Neural cell (in vitro differentiated cells): ENCODE measurements at regions not wholly inside any gene's neighbourhood (a gene's known extent, or its start where the extent isn't known, plus 50 kb on each side); places are given as distances from the start of the nearest gene placed in this dataset.

Experiments used
- H2AFZ ChIP-seq: fragments of 200-600, 300-800 bp; sonication (generic), shearing (Covaris generic); 2 replicates; pipeline ENCODE4 v1.6.0; 2014; ENCODE audit warnings: low read depth, mild to moderate bottlenecking, antibody characterized with exemption, low read length, moderate library complexity
- H3F3A ChIP-seq: fragments of 200-600 bp; shearing (Covaris generic); 2 replicates; pipeline ENCODE4 v1.6.1; 2016; ENCODE audit warnings: mild to moderate bottlenecking, moderate library complexity, mixed read lengths, antibody characterized with exemption, low read length; ENCODE audit not compliant: insufficient read depth, poor library complexity, severe bottlenecking
- H3K27ac ChIP-seq: fragments of 200-600, 300-800 bp; sonication (generic), shearing (Covaris generic); 2 replicates; pipeline ENCODE4 v1.5.1; 2014; ENCODE audit warnings: mild to moderate bottlenecking, low read length, moderate library complexity
- H3K27me3 ChIP-seq: fragments of 300-800, 200-600 bp; sonication (generic), shearing (Covaris generic); 2 replicates; pipeline ENCODE4 v1.6.0; 2014; ENCODE audit warnings: mild to moderate bottlenecking, low read depth, low read length, moderate library complexity; ENCODE audit not compliant: insufficient read depth
- H3K36me3 ChIP-seq: fragments of 300-800, 200-600 bp; sonication (generic), shearing (Covaris generic); 2 replicates; pipeline ENCODE4 v1.5.1; 2014; ENCODE audit warnings: mild to moderate bottlenecking, antibody characterized with exemption, low read length, moderate library complexity; ENCODE audit not compliant: insufficient read depth
- H3K4me2 ChIP-seq: fragments of 300-800, 200-600 bp; sonication (generic), shearing (Covaris generic); 2 replicates; pipeline ENCODE4 v1.6.0; 2014; ENCODE audit warnings: mild to moderate bottlenecking, low read length
- H3K4me3 ChIP-seq: fragments of 300-800, 200-600 bp; sonication (generic), shearing (Covaris generic); 2 replicates; pipeline ENCODE4 v1.5.1; 2014; ENCODE audit warnings: mild to moderate bottlenecking, low read length, moderate library complexity
- H3K79me2 ChIP-seq: fragments of 200-600 bp; shearing (Covaris generic); replicated peaks from 2 replicates; pipeline ENCODE4 v1.6.0; 2014; ENCODE audit warnings: mild to moderate bottlenecking, low read length, moderate library complexity; ENCODE audit not compliant: insufficient read depth
- H3K9ac ChIP-seq: fragments of 300-800, 200-600 bp; sonication (generic), shearing (Covaris generic); 2 replicates; pipeline ENCODE4 v1.6.1; 2016; ENCODE audit warnings: mild to moderate bottlenecking, low read length, mixed read lengths
- H3K9me2 ChIP-seq: fragments of 200-600 bp; shearing (Covaris generic); 2 replicates; pipeline ENCODE4 v1.6.1; 2016; ENCODE audit warnings: mild to moderate bottlenecking, low read length, mixed read lengths; ENCODE audit not compliant: insufficient read depth
- H3K9me3 ChIP-seq: fragments of 200-600, 300-800 bp; sonication (generic), shearing (Covaris generic); 2 replicates; pipeline ENCODE4 v1.6.1; 2016; ENCODE audit warnings: mild to moderate bottlenecking, mixed run types, low read length, moderate library complexity, mixed read lengths
- H4K20me1 ChIP-seq: fragments of 200-600 bp; shearing (Covaris generic); 2 replicates; pipeline ENCODE4 v1.6.1; 2016; ENCODE audit warnings: mild to moderate bottlenecking, mixed run types; ENCODE audit not compliant: insufficient read depth
- CTCF ChIP-seq: fragments of 450-650 bp; IDR thresholded peaks from 2 replicates; pipeline ENCODE4 v1.5.1; 2014; ENCODE audit warnings: antibody characterized with exemption, mild to moderate bottlenecking, moderate library complexity; ENCODE audit not compliant: poor library complexity, severe bottlenecking
- EP300 ChIP-seq: fragments of 450-650 bp; conservative IDR thresholded peaks from 2 replicates; pipeline ENCODE4 v1.6.1; 2014; ENCODE audit warnings: antibody characterized with exemption, mild to moderate bottlenecking, moderate library complexity; ENCODE audit not compliant: poor library complexity, severe bottlenecking
- EZH2 ChIP-seq: fragments of 200-600, 300-800 bp; shearing (Covaris generic), sonication (generic); IDR thresholded peaks from 2 replicates; pipeline ENCODE4 v1.6.1; 2014; ENCODE audit warnings: antibody characterized with exemption, low read length, borderline replicate concordance, mild to moderate bottlenecking; ENCODE audit not compliant: insufficient read depth, poor library complexity, severe bottlenecking
- MXI1 ChIP-seq: fragments of 450-650 bp; conservative IDR thresholded peaks from 2 replicates; pipeline ENCODE4 v1.6.1; 2014; ENCODE audit warnings: antibody characterized with exemption, mild to moderate bottlenecking; ENCODE audit not compliant: poor library complexity, severe bottlenecking
- POLR2AphosphoS5 ChIP-seq: IDR thresholded peaks from 2 replicates; pipeline ENCODE4 v1.6.1; 2012
- RAD21 ChIP-seq: fragments of 450-650 bp; conservative IDR thresholded peaks from 2 replicates; pipeline ENCODE4 v1.6.1; 2014; ENCODE audit warnings: antibody characterized with exemption, mild to moderate bottlenecking, moderate library complexity
- REST ChIP-seq: IDR thresholded peaks from 2 replicates; pipeline ENCODE4 v1.6.1; 2012; ENCODE audit warnings: borderline replicate concordance
- SMC3 ChIP-seq: fragments of 450-650 bp; conservative IDR thresholded peaks from 2 replicates; pipeline ENCODE4 v1.6.1; 2014; ENCODE audit warnings: antibody characterized with exemption, mild to moderate bottlenecking, moderate library complexity; ENCODE audit not compliant: poor library complexity
- TAF1 ChIP-seq: IDR thresholded peaks from 2 replicates; pipeline ENCODE4 v1.6.1; 2012; ENCODE audit warnings: low read depth

GRCh38 chr12:30438601-30439041 is 257.0 kb downstream of the IPO8 start:
- Histone ChIP-seq H4K20me1 (no peaks in the 10 kb centered on the region), H3K4me3 (no peak overlapping the region), H3F3A (no peaks in the 10 kb centered on the region), H3K27ac (no peak overlapping the region), H3K79me2 (no peaks in the 10 kb centered on the region), H3K4me2 (no peak overlapping the region), H3K27me3 (no peaks in the 10 kb centered on the region), H3K9me3 (no peaks in the 10 kb centered on the region), H3K9me2 (no peaks in the 10 kb centered on the region), H3K9ac (no peak overlapping the region), H3K36me3 (no peaks in the 10 kb centered on the region), H2AFZ (no peak overlapping the region)
- no peak for TF ChIP-seq POLR2AphosphoS5
- no peak for TF ChIP-seq CTCF
- no peak for TF ChIP-seq RAD21
- no peak for TF ChIP-seq REST
- TF ChIP-seq EZH2, result no peak
- TF ChIP-seq MXI1, result no peak
- TF ChIP-seq TAF1, result no peak
- TF ChIP-seq SMC3, result no peak
- TF ChIP-seq EP300, result no peak

GRCh38 chr12:30437616-30438015 is 258.1 kb downstream of the IPO8 start:
- Histone ChIP-seq H3K9me3 (no peaks in the 10 kb centered on the region), H3K27ac (no peak overlapping the region), H4K20me1 (no peaks in the 10 kb centered on the region), H2AFZ (no peak overlapping the region), H3K4me2 (no peak overlapping the region), H3K27me3 (no peaks in the 10 kb centered on the region), H3F3A (no peaks in the 10 kb centered on the region), H3K79me2 (no peaks in the 10 kb centered on the region), H3K36me3 (no peaks in the 10 kb centered on the region), H3K9me2 (no peaks in the 10 kb centered on the region), H3K9ac (no peak overlapping the region), H3K4me3 (no peak overlapping the region)
- TF ChIP-seq EZH2, result no peak
- no peak for TF ChIP-seq REST
- no peak for TF ChIP-seq POLR2AphosphoS5
- TF ChIP-seq SMC3, result no peak
- TF ChIP-seq RAD21, result no peak
- TF ChIP-seq TAF1, result no peak
- TF ChIP-seq CTCF, result no peak
- TF ChIP-seq EP300, result no peak
- TF ChIP-seq MXI1, result no peak
